HepG2 (cell line): ENCODE measurements at regions not wholly inside any gene's neighbourhood (a gene's known extent, or its start where the extent isn't known, plus 50 kb on each side); places are given as distances from the start of the nearest gene placed in this dataset.

Experiments used
- CEBPB ChIP-seq: IDR thresholded peaks from 2 replicates; pipeline ENCODE4 v1.6.1; 2011; ENCODE audit warnings: low read depth, low read length, improper control_type of control experiment, borderline replicate concordance
- DPF2 ChIP-seq: sonication (generic); formaldehyde crosslinking; IDR thresholded peaks from 2 replicates; pipeline ENCODE4 v1.4.0; 2020; ENCODE audit warnings: mild to moderate bottlenecking, low read depth, missing genetic modification reagents, borderline replicate concordance
- GABPA ChIP-seq, 2 experiments: IDR thresholded peaks; 2 replicates each; pipeline ENCODE4 v1.6.1; 2011 to 2016; ENCODE audit warnings: low read depth in 2 of 2, low read length in 1 of 2, missing biosample characterization in 1 of 2, missing genetic modification characterization in 1 of 2
- NRL ChIP-seq: sonication (generic); formaldehyde crosslinking; IDR thresholded peaks from 2 replicates; pipeline ENCODE4 v1.5.0; 2020; ENCODE audit warnings: missing genetic modification reagents, mild to moderate bottlenecking, moderate library complexity, borderline replicate concordance
- TAF1 ChIP-seq: sonication (generic); formaldehyde crosslinking; IDR thresholded peaks from 2 replicates; pipeline ENCODE4 v1.4.0; 2020; ENCODE audit warnings: missing genetic modification reagents
- ZBTB44 ChIP-seq: sonication (generic); formaldehyde crosslinking; IDR thresholded peaks from 2 replicates; pipeline ENCODE4 v1.4.0; 2020; ENCODE audit warnings: missing genetic modification reagents
- ZNF484 ChIP-seq: sonication (generic); formaldehyde crosslinking; IDR thresholded peaks from 2 replicates; pipeline ENCODE4 v1.5.1; 2020; ENCODE audit warnings: mild to moderate bottlenecking, low read depth, missing genetic modification reagents, borderline replicate concordance
- TF ChIP-seq, protein P1 (sequence below): sonication (generic); formaldehyde crosslinking; IDR thresholded peaks from 2 replicates; pipeline ENCODE4 v1.4.0; 2020; ENCODE audit warnings: missing genetic modification reagents

- TF ChIP-seq CEBPB (no peak), ZBTB44 (CRISPR knock-in tag) (no peak), TAF1 (CRISPR knock-in tag) (no peak), DPF2 (CRISPR knock-in tag) (no peak), NRL (CRISPR knock-in tag) (no peak), ZNF484 (CRISPR knock-in tag) (no peak), GABPA (IDR thresholded peaks at IDR 0.05; ENCODE audit: low read depth, low read length) (no peak), GABPA (CRISPR knock-in tag; IDR thresholded peaks at IDR 0.05; ENCODE audit: low read depth) (no peak)
- TF ChIP-seq, protein P1, sequence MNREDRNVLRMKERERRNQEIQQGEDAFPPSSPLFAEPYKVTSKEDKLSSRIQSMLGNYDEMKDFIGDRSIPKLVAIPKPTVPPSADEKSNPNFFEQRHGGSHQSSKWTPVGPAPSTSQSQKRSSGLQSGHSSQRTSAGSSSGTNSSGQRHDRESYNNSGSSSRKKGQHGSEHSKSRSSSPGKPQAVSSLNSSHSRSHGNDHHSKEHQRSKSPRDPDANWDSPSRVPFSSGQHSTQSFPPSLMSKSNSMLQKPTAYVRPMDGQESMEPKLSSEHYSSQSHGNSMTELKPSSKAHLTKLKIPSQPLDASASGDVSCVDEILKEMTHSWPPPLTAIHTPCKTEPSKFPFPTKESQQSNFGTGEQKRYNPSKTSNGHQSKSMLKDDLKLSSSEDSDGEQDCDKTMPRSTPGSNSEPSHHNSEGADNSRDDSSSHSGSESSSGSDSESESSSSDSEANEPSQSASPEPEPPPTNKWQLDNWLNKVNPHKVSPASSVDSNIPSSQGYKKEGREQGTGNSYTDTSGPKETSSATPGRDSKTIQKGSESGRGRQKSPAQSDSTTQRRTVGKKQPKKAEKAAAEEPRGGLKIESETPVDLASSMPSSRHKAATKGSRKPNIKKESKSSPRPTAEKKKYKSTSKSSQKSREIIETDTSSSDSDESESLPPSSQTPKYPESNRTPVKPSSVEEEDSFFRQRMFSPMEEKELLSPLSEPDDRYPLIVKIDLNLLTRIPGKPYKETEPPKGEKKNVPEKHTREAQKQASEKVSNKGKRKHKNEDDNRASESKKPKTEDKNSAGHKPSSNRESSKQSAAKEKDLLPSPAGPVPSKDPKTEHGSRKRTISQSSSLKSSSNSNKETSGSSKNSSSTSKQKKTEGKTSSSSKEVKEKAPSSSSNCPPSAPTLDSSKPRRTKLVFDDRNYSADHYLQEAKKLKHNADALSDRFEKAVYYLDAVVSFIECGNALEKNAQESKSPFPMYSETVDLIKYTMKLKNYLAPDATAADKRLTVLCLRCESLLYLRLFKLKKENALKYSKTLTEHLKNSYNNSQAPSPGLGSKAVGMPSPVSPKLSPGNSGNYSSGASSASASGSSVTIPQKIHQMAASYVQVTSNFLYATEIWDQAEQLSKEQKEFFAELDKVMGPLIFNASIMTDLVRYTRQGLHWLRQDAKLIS = no peak
These were observed 449.3 kb downstream of the GABRB3 start for GRCh38 chr15:26323566-26323965.
